Fibroblast of lung (primary cell): ENCODE measurements at regions not wholly inside any gene's neighbourhood (a gene's known extent, or its start where the extent isn't known, plus 50 kb on each side); places are given as distances from the start of the nearest gene placed in this dataset.

ENCODE experiments used
- DNase-seq, 2 donors: peaks; one replicate each; pipeline versions ENCODE4 v3.0.0 to v3.0.0-alpha.2; 2010; ENCODE audit warnings: low read depth in 2 of 2
- H2AFZ ChIP-seq: 2 replicates; pipeline ENCODE4 v1.5.1; 2012; ENCODE audit warnings: low read length, control low read depth, inconsistent platforms
- H3K27ac ChIP-seq: 2 replicates; pipeline ENCODE4 v1.5.1; 2011; ENCODE audit warnings: low read length, control low read depth; ENCODE audit not compliant: insufficient read depth
- H3K27me3 ChIP-seq: 2 replicates; pipeline ENCODE4 v1.5.1; 2011; ENCODE audit warnings: mild to moderate bottlenecking, low read length; ENCODE audit not compliant: control insufficient read depth, insufficient read depth
- H3K36me3 ChIP-seq: 2 replicates; pipeline ENCODE4 v1.5.1; 2011; ENCODE audit warnings: low read length; ENCODE audit not compliant: control insufficient read depth, insufficient read depth
- H3K4me1 ChIP-seq: 2 replicates; pipeline ENCODE4 v1.5.1; 2011; ENCODE audit warnings: low read length; ENCODE audit not compliant: control insufficient read depth, insufficient read depth; ENCODE audit errors: extremely low read depth
- H3K4me2 ChIP-seq: 2 replicates; pipeline ENCODE4 v1.5.1; 2011; ENCODE audit warnings: low read length, control low read depth; ENCODE audit not compliant: insufficient read depth; ENCODE audit errors: extremely low read depth
- H3K4me3 ChIP-seq, 4 experiments: fragments of 200-600 bp in 1 of 4; sonication (generic) in 1 of 4; replicated peaks in 1 of 4; 2 replicates each; pipeline ENCODE4 v1.5.1; 2011 to 2016; ENCODE audit warnings: low read length in 4 of 4, low read depth in 3 of 4, mild to moderate bottlenecking in 3 of 4, control low read depth in 2 of 4, inconsistent platforms in 1 of 4, mixed read lengths in 1 of 4; ENCODE audit not compliant: insufficient read depth in 1 of 4; ENCODE audit errors: control extremely low read depth in 1 of 4
- H3K79me2 ChIP-seq: 2 replicates; pipeline ENCODE4 v1.5.1; 2012; ENCODE audit warnings: mild to moderate bottlenecking, low read length, inconsistent platforms; ENCODE audit not compliant: control insufficient read depth, insufficient read depth
- H3K9ac ChIP-seq: 2 replicates; pipeline ENCODE4 v1.5.1; 2011; ENCODE audit warnings: mild to moderate bottlenecking, low read length, control low read depth; ENCODE audit not compliant: insufficient read depth
- H3K9me3 ChIP-seq: 2 replicates; pipeline ENCODE4 v1.5.1; 2012; ENCODE audit warnings: low read depth, low read length; ENCODE audit not compliant: control insufficient read depth, insufficient read depth
- H4K20me1 ChIP-seq: 2 replicates; pipeline ENCODE4 v1.5.1; 2011; ENCODE audit warnings: low read length; ENCODE audit not compliant: control insufficient read depth, insufficient read depth; ENCODE audit errors: extremely low read depth
- EZH2 ChIP-seq: IDR thresholded peaks from 2 replicates; pipeline ENCODE4 v1.5.1; 2012; ENCODE audit warnings: low read length, control low read depth, mild to moderate bottlenecking; ENCODE audit errors: missing control alignments
- TF ChIP-seq, protein P1 (sequence below), 2 donors: IDR thresholded peaks in 1 of 2; conservative IDR thresholded peaks in 1 of 2; 1 replicate in 1 of 2; 2 replicates in 1 of 2; pipeline ENCODE4 v1.5.1; 2011 to 2012; ENCODE audit warnings: low read length in 2 of 2, control low read depth in 1 of 2, inconsistent platforms in 1 of 2, low read depth in 1 of 2, mild to moderate bottlenecking in 1 of 2

DNA sequence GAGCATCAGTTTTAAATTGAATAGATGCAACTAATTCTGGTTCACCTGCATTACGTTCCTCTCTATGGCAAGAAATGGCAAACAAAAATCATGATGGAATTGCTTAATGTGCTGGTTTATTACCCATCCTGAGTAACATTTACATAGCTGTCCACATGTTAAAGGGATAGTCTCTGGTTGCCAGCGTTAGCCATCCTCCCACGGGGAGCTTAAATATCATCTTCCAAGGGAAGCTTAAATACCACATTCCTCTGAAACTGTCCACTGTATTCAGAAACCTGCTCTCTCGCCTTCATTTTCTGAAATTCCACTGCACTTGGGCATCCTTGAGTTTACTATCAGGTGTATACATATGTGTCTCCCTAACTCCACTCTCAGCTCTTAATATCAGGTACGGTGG, 586.6 kb downstream of the TLL1 start:
- Histone ChIP-seq H3K36me3 (no peaks in the 10 kb centered on the region), H3K9ac (no peak overlapping the region), H3K79me2 (no peaks in the 10 kb centered on the region), H3K27me3 (no peaks in the 10 kb centered on the region), H3K4me2 (no peak overlapping the region), H4K20me1 (no peaks in the 10 kb centered on the region), H3K4me1 (no peaks in the 10 kb centered on the region), H3K4me3 (no peak overlapping the region), H3K9me3 (no peaks in the 10 kb centered on the region), H3K27ac (no peak overlapping the region), H2AFZ (no peak overlapping the region)
- no peak for TF ChIP-seq EZH2
- TF ChIP-seq, protein P1, sequence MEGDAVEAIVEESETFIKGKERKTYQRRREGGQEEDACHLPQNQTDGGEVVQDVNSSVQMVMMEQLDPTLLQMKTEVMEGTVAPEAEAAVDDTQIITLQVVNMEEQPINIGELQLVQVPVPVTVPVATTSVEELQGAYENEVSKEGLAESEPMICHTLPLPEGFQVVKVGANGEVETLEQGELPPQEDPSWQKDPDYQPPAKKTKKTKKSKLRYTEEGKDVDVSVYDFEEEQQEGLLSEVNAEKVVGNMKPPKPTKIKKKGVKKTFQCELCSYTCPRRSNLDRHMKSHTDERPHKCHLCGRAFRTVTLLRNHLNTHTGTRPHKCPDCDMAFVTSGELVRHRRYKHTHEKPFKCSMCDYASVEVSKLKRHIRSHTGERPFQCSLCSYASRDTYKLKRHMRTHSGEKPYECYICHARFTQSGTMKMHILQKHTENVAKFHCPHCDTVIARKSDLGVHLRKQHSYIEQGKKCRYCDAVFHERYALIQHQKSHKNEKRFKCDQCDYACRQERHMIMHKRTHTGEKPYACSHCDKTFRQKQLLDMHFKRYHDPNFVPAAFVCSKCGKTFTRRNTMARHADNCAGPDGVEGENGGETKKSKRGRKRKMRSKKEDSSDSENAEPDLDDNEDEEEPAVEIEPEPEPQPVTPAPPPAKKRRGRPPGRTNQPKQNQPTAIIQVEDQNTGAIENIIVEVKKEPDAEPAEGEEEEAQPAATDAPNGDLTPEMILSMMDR (conservative IDR thresholded peaks at IDR 0.05 in 1 of 2, IDR thresholded peaks at IDR 0.05 in 1 of 2; ENCODE audit: low read depth in 1 of 2, low read length in 2 of 2) = no peak
- DNase-seq = no peak

DNA sequence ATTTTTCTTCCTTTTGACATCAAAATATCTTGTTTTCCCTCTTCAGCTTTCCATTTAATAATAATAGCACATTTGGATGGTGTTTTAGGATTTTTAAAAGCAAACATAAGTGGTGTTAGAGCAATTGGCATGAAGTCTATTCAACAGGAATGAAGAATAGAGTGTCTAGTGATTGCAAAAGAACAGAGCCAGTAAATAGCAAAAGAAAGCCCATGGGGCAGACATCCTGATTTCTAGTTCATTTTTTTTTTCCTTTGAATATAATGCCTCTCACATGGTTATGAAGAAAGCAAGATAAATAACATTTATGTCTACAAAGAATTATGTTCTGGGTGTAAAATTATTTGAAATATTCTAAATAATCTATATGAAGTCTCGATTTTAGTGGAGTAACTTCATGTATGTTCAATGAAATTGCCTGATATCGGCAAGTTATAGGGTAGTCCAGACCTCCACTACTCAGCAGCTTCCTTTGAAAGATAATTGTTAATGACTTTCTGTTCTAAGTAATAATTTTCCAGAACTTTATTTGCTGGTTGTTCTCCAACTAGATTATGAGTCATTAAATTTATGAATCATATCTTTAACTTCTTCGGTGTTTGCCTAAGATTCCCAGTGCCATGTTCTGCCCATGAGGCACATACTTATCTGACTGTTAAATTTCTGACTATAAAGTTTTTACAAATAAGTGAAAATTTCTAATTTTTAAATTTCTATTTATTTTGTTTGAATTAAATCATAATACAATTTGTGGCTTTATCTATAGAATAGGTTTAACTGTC, 587.9 kb downstream of the TLL1 start:
- H3K79me2 ChIP-seq = no peaks in the 10 kb centered on the region
- no peak overlapping the region for H2AFZ ChIP-seq
- no peaks in the 10 kb centered on the region for H3K9me3 ChIP-seq
- H3K27ac ChIP-seq = no peak overlapping the region
- H3K4me3 ChIP-seq = no peak overlapping the region
- no peaks in the 10 kb centered on the region for H4K20me1 ChIP-seq
- no peaks in the 10 kb centered on the region for H3K36me3 ChIP-seq
- peak; percentile 10 to 36 for DNase-seq
- no peak overlapping the region for H3K4me2 ChIP-seq
- H3K4me1 ChIP-seq = no peaks in the 10 kb centered on the region
- H3K9ac ChIP-seq = no peak overlapping the region
- H3K27me3 ChIP-seq = no peaks in the 10 kb centered on the region
- TF ChIP-seq, protein P1 (conservative IDR thresholded peaks at IDR 0.05 in 1 of 2, IDR thresholded peaks at IDR 0.05 in 1 of 2; ENCODE audit: low read depth in 1 of 2, low read length in 2 of 2) = no peak
- no peak for TF ChIP-seq EZH2

DNA sequence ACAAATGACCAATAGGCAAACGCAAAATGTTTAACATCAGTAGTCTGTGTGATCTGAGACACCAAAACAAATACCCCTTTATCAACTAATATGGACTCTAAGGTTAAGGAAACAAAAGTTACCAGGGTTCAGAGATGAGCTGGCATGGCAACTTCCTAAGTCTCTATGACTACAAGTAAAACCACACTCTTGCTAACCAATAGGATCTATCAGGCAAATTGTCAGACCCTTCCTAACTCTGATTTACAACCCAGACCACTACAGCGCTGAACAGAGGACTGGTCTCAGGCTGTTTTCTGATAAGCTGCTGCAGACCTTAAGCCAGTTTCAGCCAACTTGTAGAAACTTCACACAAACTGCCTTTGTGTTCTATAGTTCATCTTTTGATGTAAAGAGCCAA, 608.0 kb downstream of the TLL1 start:
- Histone ChIP-seq H4K20me1 (no peaks in the 10 kb centered on the region), H2AFZ (no peak overlapping the region), H3K79me2 (no peaks in the 10 kb centered on the region), H3K27me3 (no peaks in the 10 kb centered on the region), H3K4me2 (no peak overlapping the region), H3K9me3 (no peaks in the 10 kb centered on the region), H3K27ac (no peak overlapping the region), H3K9ac (no peak overlapping the region), H3K36me3 (no peaks in the 10 kb centered on the region), H3K4me1 (no peaks in the 10 kb centered on the region), H3K4me3 (no peak overlapping the region)
- TF ChIP-seq, protein P1 (conservative IDR thresholded peaks at IDR 0.05 in 1 of 2, IDR thresholded peaks at IDR 0.05 in 1 of 2; ENCODE audit: low read depth in 1 of 2, low read length in 2 of 2) = no peak
- no peak for DNase-seq
